ENCODE measurements at regions not wholly inside any gene's neighbourhood (a gene's known extent, or its start where the extent isn't known, plus 50 kb on each side); places are given as distances from the start of the nearest gene placed in this dataset.

- no peak for TF ChIP-seq CTCF (IDR thresholded peaks at IDR 0.05)
Measured at GRCh38 chr5:147062427-147062826, 172.4 kb upstream of the STK32A start.

GRCh38 chr5:147063943-147064342 is 170.9 kb upstream of the STK32A start:
- no peak for TF ChIP-seq CTCF (IDR thresholded peaks at IDR 0.05)

- no peak for TF ChIP-seq CTCF (IDR thresholded peaks at IDR 0.05)
Measured at GRCh38 chr5:147065071-147065470, 169.8 kb upstream of the STK32A start.

- TF ChIP-seq CTCF (IDR thresholded peaks at IDR 0.05) = no peak
Measured at GRCh38 chr5:147068998-147069397, 165.8 kb upstream of the STK32A start.

GRCh38 chr5:147072622-147073021 is 162.2 kb upstream of the STK32A start:
- TF ChIP-seq CTCF (IDR thresholded peaks at IDR 0.05) = no peak

- TF ChIP-seq CTCF (IDR thresholded peaks at IDR 0.05) = no peak
Measured at GRCh38 chr5:147073098-147073497, 161.7 kb upstream of the STK32A start.

GRCh38 chr5:147075187-147075586 is 159.6 kb upstream of the STK32A start:
- TF ChIP-seq CTCF (IDR thresholded peaks at IDR 0.05) = no peak

GRCh38 chr5:147080391-147080790 is 154.4 kb upstream of the STK32A start:
- no peak for TF ChIP-seq CTCF (IDR thresholded peaks at IDR 0.05)

Measured in LNCAP (cell line).